ENCODE measurements at regions not wholly inside any gene's neighbourhood (a gene's known extent, or its start where the extent isn't known, plus 50 kb on each side); places are given as distances from the start of the nearest gene placed in this dataset.

DNA sequence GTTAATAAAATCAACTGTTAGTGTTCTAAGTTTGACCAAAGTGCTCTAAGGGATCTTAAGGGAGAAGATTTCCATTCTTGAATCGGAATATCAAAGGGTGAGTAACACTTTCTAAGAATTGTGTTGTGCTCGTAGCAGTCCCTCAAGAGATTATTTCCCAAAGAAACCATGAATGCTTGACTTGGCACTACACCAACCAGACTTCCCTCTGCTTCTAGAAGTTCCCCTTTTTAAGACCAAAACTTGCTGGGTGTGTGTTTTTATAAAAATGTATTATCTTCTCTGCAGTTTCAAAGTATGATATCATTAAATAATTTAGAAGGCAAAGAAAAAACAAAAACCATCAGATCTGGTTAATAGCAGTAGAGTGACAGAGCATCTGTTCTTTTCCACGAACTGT is 522.0 kb upstream of the FAM98A start:
- TF ChIP-seq POLR2A (IDR thresholded peaks at IDR 0.05): no peak
- no peak for TF ChIP-seq CTCF (IDR thresholded peaks at IDR 0.05)
